HCT116 (cell line): ENCODE measurements at regions not wholly inside any gene's neighbourhood (a gene's known extent, or its start where the extent isn't known, plus 50 kb on each side); places are given as distances from the start of the nearest gene placed in this dataset.

Experiments
- CEBPB ChIP-seq: IDR thresholded peaks from 2 replicates; pipeline ENCODE4 v1.6.1; 2012; ENCODE audit warnings: low read depth
- CTCF ChIP-seq, 3 experiments: fragments of 200-600 bp in 1 of 3; sonication (generic) in 1 of 3; IDR thresholded peaks in 2 of 3; conservative IDR thresholded peaks in 1 of 3; 2 replicates each; pipeline ENCODE4 v1.5.1; 2012 to 2017; ENCODE audit warnings: low read depth in 2 of 3, low read length in 2 of 3, antibody characterized with exemption in 1 of 3, borderline replicate concordance in 1 of 3, control low read depth in 1 of 3, mild to moderate bottlenecking in 1 of 3, mixed read lengths in 1 of 3, mixed run types in 1 of 3, moderate library complexity in 1 of 3; ENCODE audit not compliant: insufficient read depth in 1 of 3
- POLR2A ChIP-seq: IDR thresholded peaks from 2 replicates; pipeline ENCODE4 v1.7.0; 2011; ENCODE audit warnings: borderline replicate concordance; ENCODE audit not compliant: insufficient read depth, insufficient read length; ENCODE audit errors: extremely low read depth
- POLR2AphosphoS5 ChIP-seq: IDR thresholded peaks from 2 replicates; pipeline ENCODE4 v1.6.1; 2011; ENCODE audit warnings: mild to moderate bottlenecking, low read depth, low read length, moderate library complexity
- RAD21 ChIP-seq: IDR thresholded peaks from 2 replicates; pipeline ENCODE4 v1.6.1; 2012; ENCODE audit warnings: low read depth, mild to moderate bottlenecking
- REST ChIP-seq: IDR thresholded peaks from 2 replicates; pipeline ENCODE4 v1.6.1; 2012; ENCODE audit warnings: low read depth
- YY1 ChIP-seq: IDR thresholded peaks from 2 replicates; pipeline ENCODE4 v1.6.1; 2011; ENCODE audit warnings: low read length, low read depth, moderate library complexity, mild to moderate bottlenecking; ENCODE audit not compliant: insufficient replicate concordance; ENCODE audit errors: extremely low read depth
- ZNF274 ChIP-seq: fragments of 200-500 bp; sonication (Bioruptor generic); IDR thresholded peaks from 2 replicates; pipeline ENCODE4 v1.6.1; 2014; ENCODE audit warnings: mild to moderate bottlenecking, low read depth, low read length, inconsistent platforms

- no peak for TF ChIP-seq CTCF (IDR thresholded peaks at IDR 0.05 in 2 of 3, conservative IDR thresholded peaks at IDR 0.05 in 1 of 3; ENCODE audit: borderline replicate concordance in 1 of 3, insufficient read depth in 1 of 3, low read depth in 2 of 3, low read length in 2 of 3)
- TF ChIP-seq POLR2A, result no peak
- no peak for TF ChIP-seq YY1
- TF ChIP-seq ZNF274, result no peak
- TF ChIP-seq RAD21, result no peak
- TF ChIP-seq POLR2AphosphoS5, result no peak
- TF ChIP-seq CEBPB, result no peak
- TF ChIP-seq REST, result no peak
Measured at GRCh38 chr2:176583607-176584006, 314.4 kb downstream of the MTX2 start.
